NCI-H2196 treated with DMSO at 0.1 percent for 48 hours (cell line): ENCODE measurements at regions not wholly inside any gene's neighbourhood (a gene's known extent, or its start where the extent isn't known, plus 50 kb on each side); places are given as distances from the start of the nearest gene placed in this dataset.
"Not testable (repeated sequence)": the region's sequence is repeated elsewhere in the genome, so short reads cannot be mapped to it uniquely, and the experiment has no call there.

Source experiments
- DNase-seq: peaks from one replicate; lab custom pipeline; 2025; ENCODE audit not compliant: unreplicated experiment; lab: John Stamatoyannopoulos, UW

GRCh38 chr22:25482868-25483639 lies 81.4 kb upstream of the GRK3 start:
- DNase-seq: no peak

GRCh38 chr22:25483931-25484330 lies 80.5 kb upstream of the GRK3 start:
- no peak for DNase-seq

- no peak for DNase-seq
These were observed 79.8 kb upstream of the GRK3 start for GRCh38 chr22:25484521-25485315.

- DNase-seq: no peak
These were observed 78.6 kb upstream of the GRK3 start for GRCh38 chr22:25485626-25486545.

GRCh38 chr22:25487508-25487907 lies 77.0 kb upstream of the GRK3 start:
- no peak for DNase-seq

GRCh38 chr22:25488244-25489020 lies 76.0 kb upstream of the GRK3 start:
- DNase-seq: peak; percentile 64

- DNase-seq: no peak
These were observed 74.5 kb upstream of the GRK3 start for GRCh38 chr22:25489947-25490346.

- DNase-seq: no peak
These were observed 73.6 kb upstream of the GRK3 start for GRCh38 chr22:25490896-25491295.

GRCh38 chr22:25492162-25492561 lies 72.3 kb upstream of the GRK3 start:
- no peak for DNase-seq

GRCh38 chr22:25492841-25493734 lies 71.4 kb upstream of the GRK3 start:
- no peak for DNase-seq

- DNase-seq: no peak
These were observed 70.7 kb upstream of the GRK3 start for GRCh38 chr22:25493794-25494193.

- DNase-seq: no peak
These were observed 69.7 kb upstream of the GRK3 start for GRCh38 chr22:25494774-25495173.

GRCh38 chr22:25495285-25495684 lies 69.2 kb upstream of the GRK3 start:
- no peak for DNase-seq

- DNase-seq: no peak
These were observed 67.9 kb upstream of the GRK3 start for GRCh38 chr22:25496396-25497064.

GRCh38 chr22:25497181-25497641 lies 67.3 kb upstream of the GRK3 start:
- no peak for DNase-seq

- DNase-seq: no peak
These were observed 66.8 kb upstream of the GRK3 start for GRCh38 chr22:25497716-25498115.

- DNase-seq: not testable (repeated sequence)
These were observed 63.8 kb upstream of the GRK3 start for GRCh38 chr22:25500671-25501070.

- not testable (repeated sequence) for DNase-seq
These were observed 60.5 kb upstream of the GRK3 start for GRCh38 chr22:25504017-25504416.

GRCh38 chr22:25508161-25508560 lies 56.3 kb upstream of the GRK3 start:
- DNase-seq: no peak
